Chondrocyte (in vitro differentiated cells): ENCODE measurements at regions not wholly inside any gene's neighbourhood (a gene's known extent, or its start where the extent isn't known, plus 50 kb on each side); places are given as distances from the start of the nearest gene placed in this dataset.

ENCODE experiments used
- DNase-seq: peaks from one replicate; pipeline ENCODE4 v3.0.0; 2021; ENCODE audit warnings: mixed read lengths, low spot score
- H3K27ac Mint-ChIP-seq: one replicate; pipeline ENCODE4 v1.8.0; 2021; ENCODE audit warnings: mild to moderate bottlenecking, moderate library complexity, mixed read lengths; ENCODE audit not compliant: unreplicated experiment
- H3K27me3 Mint-ChIP-seq: 2 replicates; pipeline ENCODE4 v1.8.0; 2021; ENCODE audit warnings: low read depth, mixed read lengths
- H3K36me3 Mint-ChIP-seq: 2 replicates; pipeline ENCODE4 v1.8.0; 2021; ENCODE audit warnings: low read depth, mixed read lengths
- H3K4me1 Mint-ChIP-seq: 2 replicates; pipeline ENCODE4 v1.8.0; 2021; ENCODE audit warnings: low read depth, mild to moderate bottlenecking, mixed read lengths
- H3K4me3 Mint-ChIP-seq: one replicate; pipeline ENCODE4 v1.8.0; 2021; ENCODE audit warnings: mild to moderate bottlenecking, moderate library complexity, mixed read lengths; ENCODE audit not compliant: unreplicated experiment
- H3K9me3 Mint-ChIP-seq: 2 replicates; pipeline ENCODE4 v1.8.0; 2021; ENCODE audit warnings: low read depth, mixed read lengths
- CTCF ChIP-seq: fragments of 200-600 bp; sonication (generic); IDR thresholded peaks from 2 replicates; pipeline ENCODE4 v1.5.0; 2021; ENCODE audit warnings: antibody characterized with exemption, mild to moderate bottlenecking, moderate library complexity

GRCh38 chr4:103374758-103375157 is 176.6 kb upstream of the CENPE start:
- Mint-ChIP-seq H3K4me1 (no peaks in the 10 kb centered on the region), H3K36me3 (no peaks in the 10 kb centered on the region), H3K4me3 (no peak overlapping the region), H3K9me3 (no peaks in the 10 kb centered on the region), H3K27ac (no peak overlapping the region), H3K27me3 (no peaks in the 10 kb centered on the region)
- no peak for DNase-seq
- TF ChIP-seq CTCF = no peak

- H3K27me3 Mint-ChIP-seq = no peaks in the 10 kb centered on the region
Observed at GRCh38 chr4:103374306-103374705, 176.2 kb upstream of the CENPE start.

GRCh38 chr4:103372002-103372558 is 173.9 kb upstream of the CENPE start:
- Mint-ChIP-seq H3K27ac (no peak overlapping the region), H3K4me1 (no peaks in the 10 kb centered on the region), H3K4me3 (no peak overlapping the region), H3K9me3 (no peaks in the 10 kb centered on the region), H3K27me3 (no peaks in the 10 kb centered on the region), H3K36me3 (no peaks in the 10 kb centered on the region)
- DNase-seq = no peak
- TF ChIP-seq CTCF = no peak

More at GRCh38 chr4:103374306-103374705, 176.2 kb upstream of the CENPE start:
- Mint-ChIP-seq H3K4me1 (no peaks in the 10 kb centered on the region), H3K4me3 (no peak overlapping the region), H3K27ac (no peak overlapping the region), H3K36me3 (no peaks in the 10 kb centered on the region), H3K9me3 (no peaks in the 10 kb centered on the region)
- no peak for TF ChIP-seq CTCF
- no peak for DNase-seq

- H3K27ac Mint-ChIP-seq = no peak overlapping the region
- no peak for DNase-seq
- no peaks in the 10 kb centered on the region for H3K36me3 Mint-ChIP-seq
- no peak for TF ChIP-seq CTCF
- H3K4me1 Mint-ChIP-seq = no peaks in the 10 kb centered on the region
- H3K9me3 Mint-ChIP-seq = no peaks in the 10 kb centered on the region
- H3K27me3 Mint-ChIP-seq = no peaks in the 10 kb centered on the region
- no peak overlapping the region for H3K4me3 Mint-ChIP-seq
Observed at GRCh38 chr4:103370336-103370735, 172.2 kb upstream of the CENPE start.

GRCh38 chr4:103365285-103365684 is 167.1 kb upstream of the CENPE start:
- H3K4me3 Mint-ChIP-seq = no peak overlapping the region
- peaks cover 6% of the 10 kb centered on the region for H3K9me3 Mint-ChIP-seq
- H3K27me3 Mint-ChIP-seq = no peaks in the 10 kb centered on the region
- no peaks in the 10 kb centered on the region for H3K4me1 Mint-ChIP-seq
- no peak for DNase-seq
- no peak for TF ChIP-seq CTCF
- H3K36me3 Mint-ChIP-seq = no peaks in the 10 kb centered on the region
- no peak overlapping the region for H3K27ac Mint-ChIP-seq
